HG02981 (cell line): ENCODE measurements at regions not wholly inside any gene's neighbourhood (a gene's known extent, or its start where the extent isn't known, plus 50 kb on each side); places are given as distances from the start of the nearest gene placed in this dataset.

Experiments
- ATAC-seq: cut with Tn5 transposase; IDR thresholded peaks from one replicate; pipeline ENCODE4 v1.9.1; 2021; ENCODE audit warnings: mild to moderate bottlenecking, moderate library complexity; ENCODE audit not compliant: unreplicated experiment

DNA sequence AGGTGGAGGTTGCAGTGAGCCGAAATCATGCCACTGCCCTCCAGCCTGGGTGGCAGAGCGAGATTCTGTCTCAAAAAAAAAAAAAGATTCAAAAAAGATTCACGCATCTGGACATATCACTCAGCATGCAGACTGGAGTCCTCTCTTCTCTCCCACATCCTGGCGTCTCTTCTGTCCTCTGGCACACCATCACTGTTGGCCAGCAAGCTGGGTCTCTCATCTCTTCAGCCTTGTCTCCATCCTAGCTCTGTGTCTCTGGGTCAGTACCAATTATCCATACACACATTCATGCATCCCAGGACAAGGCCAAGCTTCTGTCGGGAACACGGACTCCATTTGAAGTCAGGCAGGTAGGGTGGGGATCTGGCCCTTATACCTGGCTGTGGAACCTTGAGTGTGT is 105.5 kb upstream of the MAP1LC3B2 start:
- no peak for ATAC-seq

DNA sequence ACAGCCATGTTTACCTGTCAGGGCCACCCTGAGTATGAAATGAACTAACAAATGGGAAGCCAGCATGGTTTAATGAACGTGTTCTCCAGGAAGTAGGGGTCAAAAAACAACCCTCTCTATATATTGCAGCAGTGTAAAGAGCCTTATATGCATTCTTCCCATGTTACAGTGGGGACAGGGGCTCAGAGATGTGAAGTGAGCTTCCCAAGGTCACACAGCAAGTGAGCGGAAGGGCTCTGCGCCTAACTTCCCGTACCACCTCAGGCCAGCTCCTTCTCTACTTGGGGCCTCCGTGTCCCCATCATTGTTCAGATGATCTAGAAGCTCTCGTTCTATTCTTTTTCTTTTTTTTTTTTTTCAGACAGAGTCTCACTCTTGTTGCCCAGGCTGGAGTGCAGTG is 105.1 kb upstream of the MAP1LC3B2 start:
- ATAC-seq: no peak

DNA sequence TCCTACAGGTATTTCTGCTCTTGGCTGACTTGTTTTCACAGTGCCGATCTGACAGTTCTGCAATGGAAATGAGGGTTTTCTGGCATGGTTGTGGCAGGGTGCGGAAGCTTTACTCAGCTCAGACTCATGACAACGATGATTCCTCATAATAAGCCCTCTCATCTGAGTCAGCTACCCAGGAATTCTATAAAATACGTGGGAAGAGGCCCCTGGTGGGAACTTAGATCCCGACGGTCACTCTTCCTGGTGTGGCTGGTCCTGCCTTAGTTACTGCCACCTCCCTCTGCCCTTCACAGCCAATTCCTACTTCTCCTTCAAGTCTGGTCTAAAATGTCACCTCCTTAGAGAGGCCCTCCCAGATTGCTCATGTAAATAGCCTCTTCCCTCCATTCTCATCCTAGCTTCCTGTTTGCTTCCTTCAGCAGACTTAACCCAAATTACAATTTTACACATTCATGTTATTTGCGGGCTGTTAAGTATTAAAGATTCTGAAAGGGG is 104.2 kb upstream of the MAP1LC3B2 start:
- ATAC-seq: no peak

DNA sequence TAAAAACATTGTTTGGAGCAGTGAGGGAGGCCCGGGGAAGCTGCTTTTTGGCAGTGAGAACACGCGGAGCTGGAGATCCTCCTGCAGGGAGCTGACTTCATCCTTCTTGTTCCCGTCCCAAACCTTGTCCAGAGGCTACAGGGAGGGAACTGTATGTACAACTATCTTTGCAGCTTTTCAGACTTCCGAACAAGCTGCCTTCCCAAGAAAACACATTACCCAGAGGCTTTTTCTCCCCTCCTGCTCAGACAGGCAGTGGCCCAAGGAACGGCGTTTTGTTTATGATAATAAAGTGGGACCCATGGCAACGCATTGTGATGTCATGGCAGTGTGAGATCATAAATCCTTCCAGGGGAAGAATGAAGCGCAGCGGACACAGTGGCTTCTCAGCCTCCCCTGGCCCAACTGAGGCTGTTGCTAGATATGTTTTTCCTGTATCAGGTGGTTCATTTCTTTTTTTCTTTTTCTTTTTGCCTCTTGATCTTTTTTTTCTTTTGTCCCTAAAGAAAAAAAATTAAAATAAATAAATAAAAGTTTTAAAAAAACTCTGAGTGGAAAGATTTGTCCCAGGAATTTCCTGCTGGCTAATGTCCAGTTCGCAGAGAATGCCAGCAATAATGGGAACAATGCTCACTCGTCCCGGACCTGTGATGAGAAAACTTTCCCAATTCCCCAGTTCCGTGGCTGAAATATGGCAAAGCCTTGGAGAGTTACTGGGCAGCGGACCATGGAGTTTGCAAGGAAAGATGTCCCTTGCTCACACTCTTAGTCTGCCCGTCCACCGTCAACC is 103.4 kb upstream of the MAP1LC3B2 start:
- no peak for ATAC-seq

DNA sequence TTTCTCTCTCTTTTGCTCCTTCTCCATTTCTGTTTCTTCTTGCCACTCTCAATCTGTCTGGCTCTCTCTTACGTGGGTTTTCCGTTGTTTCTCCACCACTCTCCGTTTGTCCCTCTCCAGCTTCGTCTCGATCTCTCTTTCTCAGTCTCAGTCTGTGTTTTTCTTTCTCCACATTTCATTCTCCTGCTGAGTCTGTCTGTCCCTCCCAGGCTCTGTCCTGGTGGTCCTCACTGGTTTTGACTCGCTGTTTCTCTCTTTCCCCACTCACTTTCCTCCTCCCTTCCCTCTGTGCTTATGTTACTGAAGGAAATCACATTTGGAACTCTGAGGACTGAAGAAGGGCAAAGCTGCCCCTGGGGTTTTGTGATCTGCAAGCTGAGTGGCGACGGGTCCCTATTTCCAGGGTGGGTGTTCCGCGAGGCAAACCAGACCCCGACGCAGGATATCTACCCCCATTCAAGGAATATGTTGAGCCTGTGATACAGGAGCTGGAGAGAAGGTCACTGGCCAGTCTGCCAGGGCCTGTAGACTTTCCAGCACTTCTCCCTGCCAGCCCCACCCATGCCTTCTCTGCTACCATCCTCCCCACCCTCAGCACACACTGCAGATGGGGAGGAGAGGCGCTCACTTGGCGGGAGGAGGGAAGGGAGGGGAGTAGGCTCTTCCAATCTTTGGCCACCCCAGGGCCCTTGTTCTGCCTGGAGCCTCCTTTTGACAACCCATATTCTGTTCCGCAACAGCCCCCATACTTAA is 102.7 kb upstream of the MAP1LC3B2 start:
- no peak for ATAC-seq

DNA sequence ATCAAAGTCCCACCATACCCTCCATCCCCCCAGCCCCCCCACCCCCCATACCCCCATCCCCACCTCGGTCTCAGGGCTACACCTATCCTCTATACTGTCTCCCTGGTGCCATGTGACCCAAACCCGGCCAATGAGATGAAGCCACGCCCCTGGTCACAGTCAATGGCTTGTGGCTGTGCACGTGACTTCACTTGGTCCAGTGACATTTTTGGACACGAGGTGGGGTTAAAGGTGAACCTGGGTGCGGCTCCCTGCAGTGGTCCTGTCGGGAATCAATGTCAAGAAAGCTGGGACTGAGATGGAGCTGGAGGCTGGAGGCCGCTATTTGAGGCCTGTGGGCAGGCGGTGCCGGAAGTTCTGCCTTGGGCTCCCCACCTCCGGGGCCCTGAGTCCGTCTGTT is 100.7 kb upstream of the MAP1LC3B2 start:
- ATAC-seq: no peak

DNA sequence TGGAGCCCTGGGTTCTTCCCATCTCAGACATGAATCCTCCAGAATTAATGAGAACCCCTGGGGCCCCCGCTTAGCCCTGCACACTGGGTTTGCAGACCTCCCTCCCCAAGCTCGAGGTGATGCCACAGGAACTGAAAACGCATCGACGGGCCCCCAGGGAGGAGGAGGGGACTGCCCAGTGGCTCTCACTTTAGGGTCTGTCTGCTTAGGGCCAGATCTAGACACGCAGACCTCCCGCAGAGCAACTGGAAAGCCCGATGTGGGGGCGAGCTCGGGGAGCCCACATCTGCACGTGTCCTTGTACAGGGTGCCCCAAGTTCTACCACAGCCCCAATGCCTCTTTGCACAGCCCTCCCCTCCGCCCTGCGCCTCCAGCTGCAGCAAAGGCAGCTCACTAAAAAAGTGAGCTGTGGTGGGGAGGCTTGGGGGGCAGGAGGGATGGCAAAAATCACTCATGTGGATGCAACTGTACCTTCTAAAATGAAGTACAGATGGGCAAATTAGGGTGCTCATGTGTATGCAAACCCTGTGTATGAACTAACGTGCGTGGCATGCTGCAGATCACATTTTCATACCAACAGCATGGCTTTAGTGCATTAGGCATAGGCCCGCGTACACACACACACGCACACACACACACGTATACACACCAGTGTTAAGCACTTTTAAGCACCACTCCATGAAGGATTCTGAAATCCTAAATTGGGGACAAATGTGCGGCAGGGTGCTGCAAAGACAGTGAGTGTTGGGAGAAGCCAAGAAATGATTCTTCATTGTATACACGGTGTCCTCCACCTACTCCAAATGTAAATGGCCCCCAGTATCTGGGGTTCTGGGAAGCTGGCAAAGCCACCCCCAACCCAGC is 99.9 kb upstream of the MAP1LC3B2 start:
- no peak for ATAC-seq

DNA sequence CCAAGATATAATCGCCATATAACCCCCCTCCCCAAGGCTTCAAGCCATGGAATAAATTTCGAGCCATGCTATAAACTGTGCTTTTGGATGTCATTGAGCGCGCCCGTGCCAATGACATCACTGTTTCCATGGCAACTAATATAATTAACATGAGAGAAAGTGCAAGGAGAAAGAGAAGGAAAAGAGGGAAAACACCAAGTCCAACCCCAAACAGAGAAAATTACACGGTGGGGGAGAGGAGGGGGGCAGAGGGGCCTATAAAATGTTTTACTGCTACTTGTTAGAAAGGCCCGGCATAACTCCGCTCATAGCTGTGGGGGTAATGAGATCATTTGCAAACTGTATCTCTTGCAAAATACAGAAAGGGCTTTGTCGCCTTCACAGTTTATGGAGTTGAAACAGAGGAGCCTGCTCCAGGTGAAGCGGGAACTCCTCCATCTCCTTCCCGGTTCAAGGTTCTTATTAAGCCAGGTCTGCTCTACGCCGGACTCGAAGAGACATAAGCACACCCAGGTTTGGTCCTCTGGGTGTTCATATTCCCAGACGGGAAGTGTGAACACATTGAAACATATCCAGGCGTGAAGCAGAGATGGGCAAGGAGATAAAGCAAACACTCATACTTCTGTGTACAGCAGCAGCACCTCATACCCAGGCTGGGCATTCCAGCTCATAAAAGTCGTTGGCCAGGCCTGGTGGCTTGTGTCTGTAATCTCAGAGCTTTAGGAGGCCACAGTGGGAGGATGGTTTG is 99.1 kb upstream of the MAP1LC3B2 start:
- no peak for ATAC-seq

DNA sequence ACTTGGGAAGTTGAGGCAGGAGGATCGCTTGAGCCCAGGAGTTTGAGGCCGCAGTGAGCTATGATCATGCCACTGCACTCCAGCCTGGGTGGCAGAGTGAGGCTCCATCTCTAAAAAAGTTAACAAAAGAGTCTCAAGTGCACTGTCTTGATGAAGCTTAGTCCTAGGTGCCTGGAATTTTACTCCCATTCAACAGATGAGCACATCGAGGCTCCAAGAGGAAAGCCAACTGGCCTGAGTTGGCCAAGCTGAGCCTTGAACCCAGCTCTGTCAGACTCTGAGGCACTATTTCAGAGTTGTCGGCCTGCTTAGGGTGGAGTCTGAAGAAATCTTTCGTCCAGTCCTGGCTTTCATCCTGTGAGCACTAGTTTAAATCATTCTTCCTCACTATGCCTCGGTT is 98.1 kb upstream of the MAP1LC3B2 start:
- ATAC-seq: no peak

DNA sequence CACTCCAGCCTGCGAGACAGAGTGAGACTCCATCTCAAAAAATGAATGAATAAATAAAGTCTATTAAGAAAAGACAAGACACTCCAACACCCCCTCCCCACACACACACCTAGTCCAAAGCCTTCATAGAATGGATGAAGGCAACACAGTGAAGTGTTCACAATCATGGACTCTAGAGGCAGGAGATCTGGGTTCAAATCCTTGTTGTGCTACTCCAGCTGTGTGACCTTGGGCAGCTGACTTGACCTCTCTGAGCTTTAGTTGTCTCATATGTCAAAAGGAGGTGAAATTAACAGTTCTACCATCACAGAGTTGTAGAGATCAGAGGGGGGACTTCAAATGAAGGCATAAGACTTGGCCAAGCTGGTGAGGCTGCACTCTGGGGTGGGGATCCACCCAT is 95.8 kb upstream of the MAP1LC3B2 start:
- ATAC-seq: no peak

DNA sequence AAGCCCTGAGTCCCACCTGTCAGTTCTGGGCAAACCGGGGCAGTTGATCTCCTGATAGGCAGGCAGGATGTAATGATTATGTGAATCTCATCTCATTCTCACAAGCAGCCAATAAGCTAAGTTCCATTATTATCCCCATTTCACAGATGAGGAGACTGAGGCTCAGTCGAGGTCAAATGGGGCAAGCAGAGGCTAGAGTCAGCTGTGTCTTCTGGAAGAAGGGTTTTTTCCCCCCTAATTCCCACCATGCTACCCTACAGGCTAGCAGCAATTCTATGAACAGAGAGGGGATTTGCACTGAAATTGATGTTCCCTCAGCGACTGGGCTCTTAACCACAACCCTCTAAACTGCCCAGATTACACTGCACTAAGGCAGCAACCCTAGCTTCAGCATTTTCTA is 93.8 kb upstream of the MAP1LC3B2 start:
- no peak for ATAC-seq

DNA sequence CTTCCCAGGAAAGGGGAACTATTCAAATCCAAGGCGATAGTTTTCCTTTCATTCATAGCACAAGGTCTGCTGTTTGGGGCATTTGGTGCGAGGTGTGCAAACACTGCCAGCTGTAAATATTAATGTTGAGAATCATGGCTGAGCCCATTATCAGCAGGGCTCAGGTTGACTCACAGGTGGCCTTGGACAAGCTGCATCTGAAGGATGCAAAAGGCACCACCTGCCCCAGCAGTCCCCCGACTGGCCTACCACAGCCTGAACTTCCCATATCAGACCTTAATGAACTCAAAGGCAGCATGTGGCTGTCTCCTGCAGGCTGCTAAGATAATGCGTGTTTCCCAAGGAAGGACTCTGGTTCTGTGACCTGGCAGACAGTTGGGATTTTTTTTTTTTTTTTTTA is 93.3 kb upstream of the MAP1LC3B2 start:
- ATAC-seq: no peak

DNA sequence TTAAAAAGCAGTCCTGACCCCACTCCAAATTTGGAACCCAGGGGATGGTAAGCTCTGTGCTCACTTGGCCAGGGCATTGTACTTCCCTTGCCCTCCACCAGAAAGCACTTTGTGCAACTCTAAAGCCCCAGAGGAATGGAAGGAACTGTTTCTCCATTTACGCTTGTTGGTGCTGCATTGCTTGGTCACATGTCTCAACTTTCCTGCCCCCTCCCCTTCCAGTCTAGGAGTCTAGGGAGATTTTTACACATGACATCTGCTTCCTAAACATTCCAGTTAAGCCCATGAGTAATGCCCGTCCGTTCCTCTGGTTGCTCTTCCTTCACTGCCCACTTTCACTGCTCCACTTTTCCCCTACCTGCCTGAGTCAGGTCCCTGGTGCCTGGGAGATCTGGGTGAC is 92.6 kb upstream of the MAP1LC3B2 start:
- ATAC-seq: no peak

DNA sequence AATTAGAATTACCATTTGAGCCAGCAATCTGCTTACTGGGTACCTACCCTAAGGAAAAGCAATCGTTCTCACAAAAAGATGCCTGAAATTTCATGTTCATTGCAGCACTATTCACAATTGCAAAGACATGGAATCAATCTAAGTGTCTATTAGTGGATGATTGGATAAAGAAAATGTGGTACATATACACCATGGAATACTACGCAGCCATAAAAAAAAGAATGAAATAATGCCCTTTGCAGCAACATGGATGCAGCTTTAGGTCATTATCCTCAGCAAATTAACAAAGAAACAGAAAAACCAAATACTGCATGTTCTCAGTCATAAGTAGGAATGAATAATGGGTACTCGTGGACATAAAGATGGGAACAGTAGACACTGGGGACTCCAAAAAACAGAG is 89.8 kb upstream of the MAP1LC3B2 start:
- no peak for ATAC-seq

DNA sequence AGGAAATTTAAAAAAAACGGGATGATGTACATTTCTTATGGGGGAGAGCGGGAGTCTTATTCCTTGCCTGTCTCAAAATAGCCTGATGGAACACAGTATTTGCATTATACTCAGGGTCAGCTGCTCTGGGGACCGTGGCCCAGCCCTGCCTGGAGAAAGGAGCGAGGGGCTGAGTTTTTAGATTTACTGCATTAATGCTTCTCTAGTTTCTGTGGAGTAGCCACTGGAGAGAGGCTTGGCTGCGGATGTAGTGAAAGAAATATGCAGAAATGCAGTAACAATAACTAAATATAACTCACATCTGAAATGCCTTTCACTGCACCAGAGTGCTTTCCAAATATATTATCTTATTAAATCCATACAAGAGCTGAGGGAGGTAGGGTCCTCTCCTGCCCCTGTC is 87.6 kb upstream of the MAP1LC3B2 start:
- ATAC-seq: no peak

DNA sequence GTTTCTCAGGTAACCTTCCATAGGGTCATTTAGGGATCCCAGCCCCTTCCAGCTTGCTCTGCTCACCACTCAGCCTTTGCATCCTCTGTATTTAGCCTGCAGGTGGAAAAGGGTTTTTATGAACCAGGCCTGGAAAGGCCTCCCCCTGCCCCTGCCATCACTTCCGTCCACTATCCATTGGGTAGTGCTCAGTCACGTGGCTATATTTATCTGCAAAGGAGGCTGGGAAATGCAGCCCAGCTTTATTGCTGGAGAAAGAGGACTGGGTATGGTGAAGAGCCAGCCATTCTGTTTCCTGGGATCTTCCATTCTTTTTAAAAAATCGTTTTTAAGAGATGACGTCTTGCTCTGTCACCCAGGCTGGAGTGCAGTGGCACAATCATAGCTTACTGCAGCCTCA is 87.0 kb upstream of the MAP1LC3B2 start:
- ATAC-seq: no peak

DNA sequence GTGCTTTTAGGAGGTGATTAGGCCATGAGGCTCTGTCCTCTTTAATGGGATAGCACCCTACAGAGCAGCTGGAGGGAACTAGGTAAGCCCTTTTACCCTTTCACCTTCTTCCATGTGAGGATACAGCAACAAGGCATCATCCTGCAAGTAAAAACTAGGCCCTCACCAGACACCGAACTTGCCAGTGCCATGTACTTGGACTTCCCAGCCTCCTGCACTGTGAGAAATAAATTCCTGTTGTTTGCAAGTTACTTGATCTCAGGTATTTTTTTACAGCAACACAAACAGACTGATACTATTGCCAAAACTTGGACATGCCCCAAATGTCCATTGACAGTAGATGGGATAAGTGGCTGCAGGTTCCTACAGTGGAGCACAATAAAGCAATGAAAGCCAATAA is 85.8 kb upstream of the MAP1LC3B2 start:
- ATAC-seq: no peak

DNA sequence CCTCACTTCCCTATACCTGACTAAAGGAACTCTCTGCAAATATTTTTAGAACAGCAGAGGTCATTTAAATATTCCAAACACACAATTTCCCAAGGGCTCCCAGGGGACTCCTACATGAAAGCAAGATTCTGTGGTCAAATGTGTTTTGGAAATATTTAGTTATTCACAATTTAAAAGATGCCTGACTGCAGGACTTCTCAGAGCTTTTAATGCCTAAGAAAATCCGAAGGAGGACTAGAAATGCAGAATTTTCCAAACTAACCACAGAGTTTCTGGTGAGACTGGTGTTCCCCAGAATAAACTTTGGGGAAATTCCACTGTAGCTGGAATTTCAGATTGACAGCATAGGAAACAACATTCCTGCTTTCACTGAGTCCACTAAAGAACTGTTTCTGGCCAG is 84.8 kb upstream of the MAP1LC3B2 start:
- ATAC-seq: no peak

DNA sequence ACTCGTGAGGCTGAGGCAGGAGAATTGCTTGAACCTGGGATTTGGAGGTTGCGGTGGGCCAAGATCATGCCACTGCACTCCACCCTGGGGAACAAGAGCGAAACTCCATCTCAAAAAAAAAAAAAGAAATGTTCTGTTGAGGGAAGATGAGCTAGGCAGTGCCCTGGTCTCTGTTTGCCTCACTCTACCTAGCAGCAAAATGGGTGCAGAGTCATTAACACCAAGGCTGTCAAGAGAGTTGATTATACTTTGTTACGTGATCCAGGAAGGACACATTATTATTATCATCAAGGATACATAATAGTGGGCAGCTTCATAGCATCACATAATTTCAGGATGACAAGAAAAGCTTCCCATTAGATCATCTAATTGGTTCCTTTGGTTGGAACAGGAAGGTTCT is 84.3 kb upstream of the MAP1LC3B2 start:
- no peak for ATAC-seq

DNA sequence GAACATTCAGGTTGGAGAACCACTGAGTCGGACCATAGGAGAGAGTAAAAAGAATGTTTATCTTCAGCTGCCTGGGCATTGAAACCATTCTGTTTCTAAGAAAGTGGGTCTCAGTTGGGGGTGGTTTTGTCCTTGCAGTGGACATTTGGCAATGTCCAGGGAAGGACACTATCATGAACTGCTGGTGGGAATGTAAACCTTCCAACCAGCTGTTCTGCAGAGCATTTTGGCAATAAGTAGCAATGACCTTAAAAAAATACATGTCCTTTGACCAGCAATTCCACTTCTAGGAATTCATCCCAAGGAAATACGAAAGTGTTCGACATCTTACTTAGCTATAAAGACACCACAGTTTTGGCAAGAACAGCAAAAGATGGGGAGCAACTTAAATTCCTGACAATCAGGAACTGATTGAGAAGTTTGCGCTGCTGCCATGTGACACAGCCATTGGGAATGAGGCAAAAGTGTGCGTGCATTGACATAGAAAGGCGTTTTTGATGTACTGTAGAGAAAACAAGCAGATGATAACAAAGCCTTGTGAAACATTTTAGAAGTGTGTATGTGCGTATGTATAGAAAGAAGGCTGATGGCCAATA is 82.9 kb upstream of the MAP1LC3B2 start:
- no peak for ATAC-seq
